Right lobe of liver (tissue), 6 donors: ENCODE measurements at regions not wholly inside any gene's neighbourhood (a gene's known extent, or its start where the extent isn't known, plus 50 kb on each side); places are given as distances from the start of the nearest gene placed in this dataset.
"Not testable (repeated sequence)": the region's sequence is repeated elsewhere in the genome, so short reads cannot be mapped to it uniquely, and the experiment has no call there.

Experiments
- ATAC-seq, 4 donors: fragments of 200-7000 bp; cut with Tn5 transposase; one replicate each; pipeline ENCODE4 v1.9.1; 2020; ENCODE audit warnings: mild to moderate bottlenecking in 4 of 4, moderate library complexity in 4 of 4
- DNase-seq, 3 donors: peaks; one replicate each; pipeline ENCODE4 v3.0.0-alpha.2; 2020
- H3K27ac ChIP-seq, 3 donors: fragments of 200-600 bp; one replicate each; pipeline ENCODE4 v1.8.0; 2022
- H3K27me3 ChIP-seq, 2 donors: fragments of 200-600 bp; one replicate each; pipeline ENCODE4 v1.8.0; 2022
- H3K36me3 ChIP-seq, 4 donors: fragments of 200-600 bp; sonication (generic) in 1 of 4; one replicate each; pipeline versions ENCODE4 v1.5.1 to v1.8.0; 2017 to 2022; ENCODE audit warnings: control low read depth in 1 of 4
- H3K4me1 ChIP-seq, 4 donors: fragments of 200-600 bp; sonication (generic) in 1 of 4; one replicate each; pipeline versions ENCODE4 v1.5.1 to v1.8.0; 2017 to 2022; ENCODE audit warnings: control low read depth in 1 of 4
- H3K4me3 ChIP-seq, 3 donors: fragments of 200-600 bp; one replicate each; pipeline ENCODE4 v1.8.0; 2022
- H3K9me3 ChIP-seq, 4 donors: fragments of 200-600 bp; sonication (generic) in 1 of 4; one replicate each; pipeline versions ENCODE4 v1.5.1 to v1.8.0; 2017 to 2022; ENCODE audit warnings: control low read depth in 1 of 4
- CTCF ChIP-seq, 4 donors: fragments of 200-600 bp in 3 of 4; fragments of 450-650 bp in 1 of 4; IDR thresholded peaks; one replicate each; pipeline versions ENCODE4 v1.5.1 to v1.8.0; 2016 to 2022; ENCODE audit warnings: antibody characterized with exemption in 4 of 4, mild to moderate bottlenecking in 2 of 4
- POLR2A ChIP-seq: fragments of 450-650 bp; IDR thresholded peaks from one replicate; pipeline ENCODE4 v1.6.1; 2017; ENCODE audit warnings: antibody characterized with exemption, mild to moderate bottlenecking
- WGBS: methylation state at CpG from one replicate; pipeline ENCODE4 v1.1.6; 2018; ENCODE audit warnings: low coverage, low lambda C conversion rate; ENCODE audit not compliant: insufficient coverage; ENCODE audit errors: missing lambda C conversion rate; 5-methylcytosine and 5-hydroxymethylcytosine counted together
- intact Hi-C, 2 donors: fragments of 100-400 bp; cut with DNase I; formaldehyde crosslinking; loops; one replicate each; pipeline versions ENCODE4 v1.11.2 to v1.14.1; 2022
- donor health status: DM: no; HTN: yes; CAD: no.
- donor health status: DM: no; HTN: no; CAD: no.
- donor health status: DM: no; HTN: no; CAD: no.
- donor health status: DM: no; HTN: yes; CAD: no.
- donor health status: DM: no; HTN: yes; CAD: no.

GRCh38 chr7:57216340-57216739 is 84.1 kb upstream of the ZNF479 start:
- ATAC-seq (no peak), DNase-seq (peak in 2 of 3 donors; percentile 2 to 19)
- H3K27ac ChIP-seq = no peak overlapping the region
- no peaks in the 10 kb centered on the region for H3K27me3 ChIP-seq
- no peaks in the 10 kb centered on the region for H3K36me3 ChIP-seq
- no peaks in the 10 kb centered on the region for H3K4me1 ChIP-seq
- TF ChIP-seq CTCF (IDR thresholded peaks at IDR 0.05) (no peak), POLR2A (no peak)
- no peaks in the 10 kb centered on the region for H3K9me3 ChIP-seq
- 32% methylated on average over 3 of the region's 6 CpGs for WGBS
- intact Hi-C loops = no loop called here
- no peak overlapping the region for H3K4me3 ChIP-seq

- intact Hi-C loops = no loop called here
- Histone ChIP-seq H3K4me3 (no peak overlapping the region), H3K27ac (no peak overlapping the region), H3K27me3 (no peaks in the 10 kb centered on the region), H3K4me1 (no peaks in the 10 kb centered on the region), H3K9me3 (no peaks in the 10 kb centered on the region), H3K36me3 (no peaks in the 10 kb centered on the region)
- DNase-seq (no peak), ATAC-seq (no peak)
- TF ChIP-seq POLR2A = no peak
- TF ChIP-seq CTCF (IDR thresholded peaks at IDR 0.05) = no peak
- WGBS = 53% methylated on average over 6 of the region's 7 CpGs
Observed at GRCh38 chr7:57218196-57218716, 86.0 kb upstream of the ZNF479 start.

GRCh38 chr7:57220746-57221145 is 88.5 kb upstream of the ZNF479 start:
- whole genome bisulfite sequencing = 49% methylated on average over 7 of the region's 8 CpGs

GRCh38 chr7:57225666-57226065 is 93.4 kb upstream of the ZNF479 start:
- Histone ChIP-seq H3K27ac (no peak overlapping the region), H3K4me3 (no peak overlapping the region), H3K27me3 (no peaks in the 10 kb centered on the region), H3K4me1 (no peaks in the 10 kb centered on the region), H3K9me3 (no peaks in the 10 kb centered on the region), H3K36me3 (no peaks in the 10 kb centered on the region)
- no peak for DNase-seq
- ATAC-seq = no peak
- TF ChIP-seq CTCF (IDR thresholded peaks at IDR 0.05) = no peak
- TF ChIP-seq POLR2A = no peak
- intact Hi-C loops = no loop called here
- WGBS = 34% methylated on average over 4 of the region's 4 CpGs

More at GRCh38 chr7:57220746-57221145, 88.5 kb upstream of the ZNF479 start:
- no peaks in the 10 kb centered on the region for H3K27me3 ChIP-seq
- peak in 1 of 3 donors; percentile 14 for DNase-seq
- no peak overlapping the region for H3K4me3 ChIP-seq
- TF ChIP-seq POLR2A (no peak), CTCF (IDR thresholded peaks at IDR 0.05) (no peak)
- no peak for ATAC-seq
- H3K27ac ChIP-seq = no peak overlapping the region
- intact Hi-C loops = no loop called here
- no peaks in the 10 kb centered on the region for H3K36me3 ChIP-seq
- no peaks in the 10 kb centered on the region for H3K4me1 ChIP-seq
- H3K9me3 ChIP-seq = no peaks in the 10 kb centered on the region

GRCh38 chr7:57241236-57241635 is 109.0 kb upstream of the ZNF479 start:
- DNase-seq, H3K27me3 ChIP-seq, ATAC-seq, H3K9me3 ChIP-seq, H3K27ac ChIP-seq, H3K36me3 ChIP-seq, intact Hi-C loops, H3K4me3 ChIP-seq, H3K4me1 ChIP-seq: not testable (repeated sequence)
- 53% methylated on average over 6 of the region's 6 CpGs for WGBS

GRCh38 chr7:57243551-57243950 is 111.3 kb upstream of the ZNF479 start:
- ATAC-seq, H3K4me3 ChIP-seq, intact Hi-C loops, H3K9me3 ChIP-seq, DNase-seq, H3K36me3 ChIP-seq, H3K4me1 ChIP-seq, H3K27ac ChIP-seq, H3K27me3 ChIP-seq: not testable (repeated sequence)
- 64% methylated on average over 6 of the region's 8 CpGs for WGBS

- ATAC-seq, H3K36me3 ChIP-seq, intact Hi-C loops, H3K4me1 ChIP-seq, DNase-seq, H3K9me3 ChIP-seq, H3K4me3 ChIP-seq, H3K27ac ChIP-seq, H3K27me3 ChIP-seq: not testable (repeated sequence)
- WGBS = 81% methylated on average over 6 of the region's 11 CpGs
Observed at GRCh38 chr7:57244345-57244980, 112.2 kb upstream of the ZNF479 start.
